GM20000 (cell line): ENCODE measurements at regions not wholly inside any gene's neighbourhood (a gene's known extent, or its start where the extent isn't known, plus 50 kb on each side); places are given as distances from the start of the nearest gene placed in this dataset.

Source experiments
- DNase-seq: peaks from one replicate; pipeline ENCODE4 v3.0.0; 2012; ENCODE audit warnings: low spot score
- CTCF ChIP-seq: IDR thresholded peaks from 2 replicates; pipeline ENCODE4 v1.5.1; 2012; ENCODE audit warnings: mild to moderate bottlenecking, control low read depth; ENCODE audit errors: extremely low read depth, missing control alignments

GRCh38 chr15:47824147-47824546 lies 106.8 kb downstream of the SEMA6D start:
- no peak for DNase-seq
- TF ChIP-seq CTCF, result no peak

- DNase-seq, result no peak
- TF ChIP-seq CTCF, result no peak
These were observed 112.4 kb downstream of the SEMA6D start for GRCh38 chr15:47829667-47830066.

- DNase-seq, result no peak
- no peak for TF ChIP-seq CTCF
These were observed 116.8 kb downstream of the SEMA6D start for GRCh38 chr15:47834093-47834492.

- no peak for TF ChIP-seq CTCF
- no peak for DNase-seq
These were observed 122.0 kb downstream of the SEMA6D start for GRCh38 chr15:47839233-47839825.

- TF ChIP-seq CTCF, result no peak
- no peak for DNase-seq
These were observed 125.9 kb downstream of the SEMA6D start for GRCh38 chr15:47843124-47843663.

- DNase-seq, result no peak
- no peak for TF ChIP-seq CTCF
These were observed 127.1 kb downstream of the SEMA6D start for GRCh38 chr15:47844437-47844836.

GRCh38 chr15:47846128-47846868 lies 129.0 kb downstream of the SEMA6D start:
- no peak for TF ChIP-seq CTCF
- DNase-seq, result no peak
